Stomach (tissue), 4 donors: ENCODE measurements at regions not wholly inside any gene's neighbourhood (a gene's known extent, or its start where the extent isn't known, plus 50 kb on each side); places are given as distances from the start of the nearest gene placed in this dataset.

Source experiments
- EP300 ChIP-seq: sonication (generic); formaldehyde crosslinking; IDR thresholded peaks from one replicate; pipeline ENCODE4 v1.6.1; 2017; ENCODE audit warnings: antibody characterized with exemption
- POLR2A ChIP-seq, 4 donors: fragments of 450-650 bp; IDR thresholded peaks; one replicate each; pipeline ENCODE4 v1.6.1; 2016; ENCODE audit warnings: antibody characterized with exemption in 4 of 4, control low read depth in 2 of 4, mild to moderate bottlenecking in 1 of 4, moderate library complexity in 1 of 4
- POLR2AphosphoS5 ChIP-seq, 3 donors: sonication (generic); formaldehyde crosslinking; IDR thresholded peaks; one replicate each; pipeline ENCODE4 v1.6.1; 2016; ENCODE audit warnings: antibody characterized with exemption in 3 of 3

DNA sequence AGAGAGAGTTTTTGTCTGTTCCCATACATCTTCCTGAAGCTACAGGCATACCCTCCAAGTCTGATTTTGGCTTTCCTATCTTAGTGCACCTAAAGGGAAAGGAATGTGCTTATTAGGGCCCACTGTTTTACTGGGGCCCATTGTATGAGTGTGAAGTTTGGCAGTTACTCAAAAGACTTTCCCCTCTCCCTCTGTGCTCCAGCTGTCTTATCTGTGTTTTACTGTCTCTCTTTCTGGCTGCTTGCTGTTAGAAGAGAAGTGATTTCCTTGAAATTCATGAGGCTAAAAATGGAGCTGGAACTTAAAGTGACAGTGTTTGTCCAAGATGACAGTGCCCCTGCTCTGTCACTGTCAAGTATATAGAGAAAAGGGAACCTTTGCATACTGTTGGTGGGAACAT lies 436.2 kb downstream of the OCA2 start:
- TF ChIP-seq POLR2A (IDR thresholded peaks at IDR 0.05) (no peak), EP300 (no peak), POLR2AphosphoS5 (IDR thresholded peaks at IDR 0.05) (no peak)
